ENCODE measurements at regions not wholly inside any gene's neighbourhood (a gene's known extent, or its start where the extent isn't known, plus 50 kb on each side); places are given as distances from the start of the nearest gene placed in this dataset.

DNA sequence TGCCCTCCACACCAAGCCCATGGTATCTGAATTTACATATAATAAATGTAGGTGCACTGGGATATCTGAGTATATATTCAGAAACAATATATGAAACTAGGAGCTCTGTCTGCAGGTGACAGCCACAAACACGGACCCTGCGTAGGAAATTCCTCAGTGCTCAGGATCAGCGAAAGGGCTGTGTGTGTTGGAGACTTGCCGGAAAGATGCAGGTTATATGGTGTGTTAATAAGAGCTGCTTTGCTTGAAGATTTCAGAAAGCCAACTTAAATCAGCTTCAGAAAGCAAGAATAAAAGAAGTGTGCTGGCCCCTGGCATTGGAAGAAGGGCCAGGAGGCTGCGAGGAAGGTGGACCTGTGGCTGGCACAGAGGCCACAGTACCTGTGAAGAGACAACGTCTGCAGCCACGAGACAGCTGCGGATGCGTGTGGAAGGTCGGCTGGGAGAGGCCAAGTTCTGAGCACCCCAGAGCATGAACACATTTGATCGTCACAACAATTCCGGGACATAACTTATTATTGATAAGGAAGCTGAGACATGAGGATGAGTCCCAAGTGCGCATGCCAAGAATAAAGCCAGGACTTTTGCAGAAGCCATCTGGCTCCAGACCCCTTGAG lies 183.2 kb downstream of the DLL1 start:
- DNase-seq (ENCODE audit: low spot score): no peak
- in situ Hi-C loops (cut with MboI; ENCODE audit: low sequenced_read_pairs, unreplicated experiment): no loop called here
- TF ChIP-seq, protein P1, sequence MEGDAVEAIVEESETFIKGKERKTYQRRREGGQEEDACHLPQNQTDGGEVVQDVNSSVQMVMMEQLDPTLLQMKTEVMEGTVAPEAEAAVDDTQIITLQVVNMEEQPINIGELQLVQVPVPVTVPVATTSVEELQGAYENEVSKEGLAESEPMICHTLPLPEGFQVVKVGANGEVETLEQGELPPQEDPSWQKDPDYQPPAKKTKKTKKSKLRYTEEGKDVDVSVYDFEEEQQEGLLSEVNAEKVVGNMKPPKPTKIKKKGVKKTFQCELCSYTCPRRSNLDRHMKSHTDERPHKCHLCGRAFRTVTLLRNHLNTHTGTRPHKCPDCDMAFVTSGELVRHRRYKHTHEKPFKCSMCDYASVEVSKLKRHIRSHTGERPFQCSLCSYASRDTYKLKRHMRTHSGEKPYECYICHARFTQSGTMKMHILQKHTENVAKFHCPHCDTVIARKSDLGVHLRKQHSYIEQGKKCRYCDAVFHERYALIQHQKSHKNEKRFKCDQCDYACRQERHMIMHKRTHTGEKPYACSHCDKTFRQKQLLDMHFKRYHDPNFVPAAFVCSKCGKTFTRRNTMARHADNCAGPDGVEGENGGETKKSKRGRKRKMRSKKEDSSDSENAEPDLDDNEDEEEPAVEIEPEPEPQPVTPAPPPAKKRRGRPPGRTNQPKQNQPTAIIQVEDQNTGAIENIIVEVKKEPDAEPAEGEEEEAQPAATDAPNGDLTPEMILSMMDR (IDR thresholded peaks at IDR 0.05; ENCODE audit: borderline replicate concordance, control extremely low read depth, extremely low read depth, insufficient read depth, missing control alignments): no peak

DNA sequence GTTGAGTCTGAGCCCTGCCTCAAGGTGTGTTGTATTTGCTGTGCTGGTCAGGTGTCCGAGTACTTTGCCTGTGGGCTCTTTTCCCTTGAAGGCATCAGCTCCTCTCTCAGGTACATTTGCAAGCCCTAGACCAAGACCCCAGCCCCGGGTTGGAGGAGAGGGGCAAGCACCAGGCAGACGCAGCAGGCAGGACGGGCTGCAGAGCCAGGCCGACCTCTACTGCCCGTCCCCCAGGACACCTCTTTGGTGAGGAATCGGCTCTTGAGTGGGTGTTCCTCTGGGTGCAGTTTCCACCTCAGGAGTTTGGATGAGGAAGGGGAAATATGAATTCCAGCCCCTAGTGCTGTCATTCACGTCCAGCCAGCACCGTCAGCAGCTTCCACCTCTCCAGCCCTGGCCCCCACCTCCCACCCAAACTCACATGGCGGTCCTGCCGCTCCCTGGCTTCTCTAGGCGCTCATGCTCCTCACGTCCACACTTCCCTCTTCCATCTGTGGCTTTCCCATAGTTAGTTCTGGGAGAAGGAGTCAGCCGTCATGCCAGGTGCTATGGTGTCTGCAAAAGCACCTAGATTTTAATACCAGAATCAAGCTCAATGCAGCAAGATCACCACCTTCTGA lies 183.9 kb downstream of the DLL1 start:
- in situ Hi-C loops (cut with MboI; ENCODE audit: low sequenced_read_pairs, unreplicated experiment): no loop called here
- TF ChIP-seq, protein P1 (IDR thresholded peaks at IDR 0.05; ENCODE audit: borderline replicate concordance, control extremely low read depth, extremely low read depth, insufficient read depth, missing control alignments): no peak
- no peak for DNase-seq (ENCODE audit: low spot score)

DNA sequence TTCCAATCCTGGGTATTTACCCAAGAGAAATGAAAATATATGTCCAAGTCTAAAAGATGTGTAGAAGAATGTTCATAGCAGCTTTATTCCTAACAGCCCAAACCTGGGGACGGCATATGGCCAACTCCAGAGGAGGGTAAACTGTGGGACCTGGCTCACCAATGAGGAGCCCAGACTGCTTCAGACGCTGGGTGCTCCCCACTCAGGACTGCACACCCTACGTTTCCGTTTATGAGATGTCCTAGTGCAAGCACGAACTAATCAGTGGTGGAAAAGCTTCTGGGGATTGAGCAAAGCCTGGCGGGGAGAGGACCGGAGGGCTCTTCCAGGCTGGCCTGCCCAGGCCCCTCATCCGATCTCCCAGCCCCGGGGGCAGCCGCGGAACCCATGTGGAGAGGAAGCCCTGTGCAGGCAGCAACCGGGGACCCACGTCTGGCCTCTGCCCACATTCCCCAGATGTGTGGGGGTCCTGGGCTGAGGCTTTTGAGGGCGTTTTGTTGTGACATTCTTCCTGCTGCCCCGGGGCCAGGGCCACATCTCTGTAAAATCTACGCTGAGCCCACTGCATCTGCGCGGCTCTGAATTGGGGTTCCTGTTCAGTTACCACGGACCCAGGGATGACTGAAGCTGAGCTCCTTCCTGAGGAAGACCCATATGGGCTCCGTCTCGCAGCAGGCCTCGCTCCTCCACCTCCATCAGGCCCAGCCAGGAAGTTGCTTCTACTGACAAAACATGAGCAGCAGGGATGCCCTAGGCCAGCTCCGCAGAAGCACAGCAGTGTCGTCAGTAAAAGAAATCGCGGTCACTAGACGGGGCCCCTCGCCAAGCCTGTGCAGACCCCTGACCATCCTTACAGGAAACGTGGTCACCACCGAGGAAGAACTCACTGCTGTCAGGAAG lies 188.0 kb downstream of the DLL1 start:
- DNase-seq (ENCODE audit: low spot score): no peak
- in situ Hi-C loops (cut with MboI; ENCODE audit: low sequenced_read_pairs, unreplicated experiment): no loop called here
- TF ChIP-seq, protein P1 (IDR thresholded peaks at IDR 0.05; ENCODE audit: borderline replicate concordance, control extremely low read depth, extremely low read depth, insufficient read depth, missing control alignments): no peak

DNA sequence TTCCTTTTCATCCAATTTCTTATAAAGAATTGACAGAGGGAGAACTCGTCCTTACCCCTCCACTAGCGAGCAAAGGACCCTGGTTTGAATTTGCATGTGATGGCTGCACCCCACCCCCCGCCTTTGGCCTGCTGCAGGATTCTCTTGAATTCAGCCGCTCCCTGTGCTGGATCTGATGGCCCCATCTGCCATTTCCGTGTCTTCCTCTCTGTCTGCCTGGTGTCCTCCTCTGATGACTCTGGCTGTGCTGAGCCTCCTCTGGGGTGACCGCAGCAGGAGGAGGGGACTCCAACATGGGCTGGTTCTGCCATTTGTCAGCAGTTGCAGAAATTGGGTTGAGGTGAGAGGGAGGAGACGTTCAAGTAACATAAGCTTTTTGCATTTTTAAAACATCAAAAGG lies 188.8 kb downstream of the DLL1 start:
- in situ Hi-C loops (cut with MboI; ENCODE audit: low sequenced_read_pairs, unreplicated experiment): no loop called here
- no peak for DNase-seq (ENCODE audit: low spot score)
- TF ChIP-seq, protein P1 (IDR thresholded peaks at IDR 0.05; ENCODE audit: borderline replicate concordance, control extremely low read depth, extremely low read depth, insufficient read depth, missing control alignments): no peak

DNA sequence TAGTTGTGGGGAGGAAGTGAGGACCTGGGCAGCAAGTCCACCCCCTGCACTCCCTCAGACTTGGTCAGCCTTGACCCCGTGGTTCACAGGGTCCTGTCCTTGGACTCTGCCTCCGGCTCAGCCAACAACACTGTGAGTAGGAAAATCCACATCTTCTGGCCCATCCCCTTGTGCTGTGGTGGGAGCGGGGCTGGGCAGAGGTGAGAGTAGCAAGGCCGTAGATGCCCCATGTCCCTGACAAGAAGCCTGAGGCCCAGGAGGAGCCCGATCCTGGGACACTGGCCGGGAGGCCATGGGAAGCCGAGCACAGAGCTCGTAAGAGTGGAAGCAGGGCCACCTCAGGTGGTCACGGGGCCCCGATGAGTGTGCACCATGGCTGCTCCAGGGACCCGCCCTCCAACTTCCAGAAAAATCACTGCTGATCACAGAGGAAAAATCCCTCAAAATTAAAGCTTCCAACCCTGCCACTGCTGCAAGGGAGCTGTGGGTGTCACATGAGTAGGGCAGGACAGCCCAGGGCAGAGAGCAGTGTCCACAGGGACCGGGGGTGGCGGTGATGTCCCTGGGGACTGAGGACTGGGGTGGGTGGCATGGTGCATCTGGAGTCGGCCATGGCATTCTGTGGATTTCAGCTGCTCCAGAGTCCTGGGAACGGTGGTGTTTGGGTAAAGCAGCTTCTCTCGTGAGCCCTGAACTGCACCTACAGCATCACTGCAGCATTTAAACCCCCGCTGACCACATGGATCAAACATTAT lies 189.4 kb downstream of the DLL1 start:
- TF ChIP-seq, protein P1 (IDR thresholded peaks at IDR 0.05; ENCODE audit: borderline replicate concordance, control extremely low read depth, extremely low read depth, insufficient read depth, missing control alignments): no peak
- in situ Hi-C loops (cut with MboI; ENCODE audit: low sequenced_read_pairs, unreplicated experiment): no loop called here
- no peak for DNase-seq (ENCODE audit: low spot score)

DNA sequence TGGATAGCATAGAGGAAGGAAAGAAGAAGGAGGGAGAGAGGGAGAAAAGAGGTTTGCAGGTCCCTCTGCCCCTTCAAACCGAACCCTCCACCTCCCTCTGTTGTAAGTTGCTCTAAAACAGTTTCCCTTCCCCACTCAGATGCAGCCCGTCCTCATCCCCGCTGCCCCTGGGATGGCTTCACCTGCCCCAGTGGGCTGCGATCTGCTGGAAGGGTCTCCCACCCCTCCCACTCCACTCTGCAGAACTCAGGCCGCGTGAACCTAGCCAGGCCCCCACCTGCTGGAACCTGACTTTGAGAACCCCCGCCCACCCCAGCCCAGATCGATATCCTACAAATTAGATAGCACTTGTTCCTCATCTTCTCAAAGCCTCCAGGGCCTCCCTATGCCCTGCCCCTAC lies 190.8 kb downstream of the DLL1 start:
- in situ Hi-C loops (cut with MboI; ENCODE audit: low sequenced_read_pairs, unreplicated experiment): no loop called here
- TF ChIP-seq, protein P1 (IDR thresholded peaks at IDR 0.05; ENCODE audit: borderline replicate concordance, control extremely low read depth, extremely low read depth, insufficient read depth, missing control alignments): no peak

More for the DNA sequence above, 190.8 kb downstream of the DLL1 start:
- no peak for DNase-seq (ENCODE audit: low spot score)
